ENCODE measurements at regions not wholly inside any gene's neighbourhood (a gene's known extent, or its start where the extent isn't known, plus 50 kb on each side); places are given as distances from the start of the nearest gene placed in this dataset.

DNA sequence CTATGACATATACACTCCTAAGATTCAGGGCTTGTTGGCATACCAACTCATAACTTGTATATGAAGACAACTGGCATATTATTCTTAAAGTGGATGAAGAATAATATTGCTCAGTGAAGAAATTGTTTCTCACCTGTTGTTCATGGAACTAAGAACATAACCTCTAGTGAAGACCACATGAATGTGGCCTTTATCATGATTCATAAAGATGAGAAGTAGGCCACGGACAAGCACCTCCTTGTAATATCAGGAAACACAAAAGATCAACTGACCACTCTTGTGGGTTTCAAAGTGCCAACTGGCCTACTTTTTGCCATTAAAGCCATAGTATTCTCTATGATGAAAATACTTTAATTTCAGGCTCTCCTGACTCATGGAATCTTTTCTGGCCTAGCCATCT is 407.4 kb downstream of the GRB14 start:
- no peak for TF ChIP-seq ZNF548 (tag by site-specific recombination; IDR thresholded peaks at IDR 0.05)
- TF ChIP-seq, protein P1, sequence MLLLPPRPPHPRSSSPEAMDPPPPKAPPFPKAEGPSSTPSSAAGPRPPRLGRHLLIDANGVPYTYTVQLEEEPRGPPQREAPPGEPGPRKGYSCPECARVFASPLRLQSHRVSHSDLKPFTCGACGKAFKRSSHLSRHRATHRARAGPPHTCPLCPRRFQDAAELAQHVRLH (tag by site-specific recombination; IDR thresholded peaks at IDR 0.05) = no peak
- TF ChIP-seq ZNF76 (tag by site-specific recombination; IDR thresholded peaks at IDR 0.05; ENCODE audit: borderline replicate concordance, low read depth) = no peak
- TF ChIP-seq, protein P2, sequence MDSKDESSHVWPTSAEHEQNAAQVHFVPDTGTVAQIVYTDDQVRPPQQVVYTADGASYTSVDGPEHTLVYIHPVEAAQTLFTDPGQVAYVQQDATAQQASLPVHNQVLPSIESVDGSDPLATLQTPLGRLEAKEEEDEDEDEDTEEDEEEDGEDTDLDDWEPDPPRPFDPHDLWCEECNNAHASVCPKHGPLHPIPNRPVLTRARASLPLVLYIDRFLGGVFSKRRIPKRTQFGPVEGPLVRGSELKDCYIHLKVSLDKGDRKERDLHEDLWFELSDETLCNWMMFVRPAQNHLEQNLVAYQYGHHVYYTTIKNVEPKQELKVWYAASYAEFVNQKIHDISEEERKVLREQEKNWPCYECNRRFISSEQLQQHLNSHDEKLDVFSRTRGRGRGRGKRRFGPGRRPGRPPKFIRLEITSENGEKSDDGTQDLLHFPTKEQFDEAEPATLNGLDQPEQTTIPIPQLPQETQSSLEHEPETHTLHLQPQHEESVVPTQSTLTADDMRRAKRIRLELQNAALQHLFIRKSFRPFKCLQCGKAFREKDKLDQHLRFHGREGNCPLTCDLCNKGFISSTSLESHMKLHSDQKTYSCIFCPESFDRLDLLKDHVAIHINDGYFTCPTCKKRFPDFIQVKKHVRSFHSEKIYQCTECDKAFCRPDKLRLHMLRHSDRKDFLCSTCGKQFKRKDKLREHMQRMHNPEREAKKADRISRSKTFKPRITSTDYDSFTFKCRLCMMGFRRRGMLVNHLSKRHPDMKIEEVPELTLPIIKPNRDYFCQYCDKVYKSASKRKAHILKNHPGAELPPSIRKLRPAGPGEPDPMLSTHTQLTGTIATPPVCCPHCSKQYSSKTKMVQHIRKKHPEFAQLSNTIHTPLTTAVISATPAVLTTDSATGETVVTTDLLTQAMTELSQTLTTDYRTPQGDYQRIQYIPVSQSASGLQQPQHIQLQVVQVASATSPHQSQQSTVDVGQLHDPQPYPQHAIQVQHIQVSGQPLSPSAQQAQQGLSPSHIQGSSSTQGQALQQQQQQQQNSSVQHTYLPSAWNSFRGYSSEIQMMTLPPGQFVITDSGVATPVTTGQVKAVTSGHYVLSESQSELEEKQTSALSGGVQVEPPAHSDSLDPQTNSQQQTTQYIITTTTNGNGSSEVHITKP (tag by site-specific recombination; IDR thresholded peaks at IDR 0.05) = no peak
- no peak for TF ChIP-seq ZBTB1 (tag by site-specific recombination; IDR thresholded peaks at IDR 0.05)
- TF ChIP-seq, protein P3, sequence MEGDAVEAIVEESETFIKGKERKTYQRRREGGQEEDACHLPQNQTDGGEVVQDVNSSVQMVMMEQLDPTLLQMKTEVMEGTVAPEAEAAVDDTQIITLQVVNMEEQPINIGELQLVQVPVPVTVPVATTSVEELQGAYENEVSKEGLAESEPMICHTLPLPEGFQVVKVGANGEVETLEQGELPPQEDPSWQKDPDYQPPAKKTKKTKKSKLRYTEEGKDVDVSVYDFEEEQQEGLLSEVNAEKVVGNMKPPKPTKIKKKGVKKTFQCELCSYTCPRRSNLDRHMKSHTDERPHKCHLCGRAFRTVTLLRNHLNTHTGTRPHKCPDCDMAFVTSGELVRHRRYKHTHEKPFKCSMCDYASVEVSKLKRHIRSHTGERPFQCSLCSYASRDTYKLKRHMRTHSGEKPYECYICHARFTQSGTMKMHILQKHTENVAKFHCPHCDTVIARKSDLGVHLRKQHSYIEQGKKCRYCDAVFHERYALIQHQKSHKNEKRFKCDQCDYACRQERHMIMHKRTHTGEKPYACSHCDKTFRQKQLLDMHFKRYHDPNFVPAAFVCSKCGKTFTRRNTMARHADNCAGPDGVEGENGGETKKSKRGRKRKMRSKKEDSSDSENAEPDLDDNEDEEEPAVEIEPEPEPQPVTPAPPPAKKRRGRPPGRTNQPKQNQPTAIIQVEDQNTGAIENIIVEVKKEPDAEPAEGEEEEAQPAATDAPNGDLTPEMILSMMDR (tag by site-specific recombination; IDR thresholded peaks at IDR 0.05) = no peak
- TF ChIP-seq ZNF121 (tag by site-specific recombination; IDR thresholded peaks at IDR 0.05) = no peak
- no peak for TF ChIP-seq ZNF274 (IDR thresholded peaks at IDR 0.05; ENCODE audit: low read length)
- no peak for TF ChIP-seq ZNF274 (tag by site-specific recombination; IDR thresholded peaks at IDR 0.05; ENCODE audit: borderline replicate concordance)
- no peak for TF ChIP-seq TRIM28 (IDR thresholded peaks at IDR 0.05; ENCODE audit: borderline replicate concordance, low read length)
- TF ChIP-seq SETDB1 (IDR thresholded peaks at IDR 0.05; ENCODE audit: insufficient read length, low read length) = no peak

Data from HEK293 (cell line).